MCF 10A (cell line): ENCODE measurements at regions not wholly inside any gene's neighbourhood (a gene's known extent, or its start where the extent isn't known, plus 50 kb on each side); places are given as distances from the start of the nearest gene placed in this dataset.

Source experiments
- BruUV-seq: library from RNA; stranded (reverse); fragments of 400-500 nt; replicated peaks from 2 replicates; lab custom pipeline; 2021; lab: Mats Ljungman, UMichigan
- CTCF ChIA-PET: fragments of 300-600 bp; sonication (Branson Sonifier 250); formaldehyde crosslinking; extraction: SDS; loops from one replicate; lab custom pipeline; 2021; ENCODE audit warnings: antibody characterized with exemption, inconsistent platforms; lab: Yijun Ruan, JAX
- POLR2A ChIA-PET: fragments of 300-600, 350-650 bp; sonication (Branson Sonifier 250); formaldehyde crosslinking; extraction: SDS; loops from one replicate; lab custom pipeline; 2020; ENCODE audit warnings: antibody characterized with exemption, inconsistent platforms; lab: Yijun Ruan, JAX
- DNase-seq: peaks from one replicate; pipeline ENCODE4 v3.0.0-alpha.2; 2018; ENCODE audit not compliant: unreplicated experiment
- H3K27ac Mint-ChIP-seq: one replicate; pipeline ENCODE4 v1.8.0; 2022; ENCODE audit warnings: mild to moderate bottlenecking, low read depth, mixed read lengths; ENCODE audit not compliant: unreplicated experiment
- H3K27me3 Mint-ChIP-seq: one replicate; pipeline ENCODE4 v1.8.0; 2022; ENCODE audit warnings: mixed read lengths; ENCODE audit not compliant: insufficient read depth, unreplicated experiment
- H3K36me3 Mint-ChIP-seq: one replicate; pipeline ENCODE4 v1.8.0; 2022; ENCODE audit warnings: mild to moderate bottlenecking, moderate library complexity, mixed read lengths; ENCODE audit not compliant: insufficient read depth, unreplicated experiment
- H3K4me1 Mint-ChIP-seq: one replicate; pipeline ENCODE4 v1.8.0; 2022; ENCODE audit warnings: mixed read lengths; ENCODE audit not compliant: insufficient read depth, unreplicated experiment
- H3K4me3 Mint-ChIP-seq: one replicate; pipeline ENCODE4 v1.8.0; 2022; ENCODE audit warnings: mild to moderate bottlenecking, moderate library complexity, mixed read lengths; ENCODE audit not compliant: unreplicated experiment
- H3K9me3 Mint-ChIP-seq: one replicate; pipeline ENCODE4 v1.8.0; 2022; ENCODE audit warnings: mixed read lengths; ENCODE audit not compliant: unreplicated experiment
- CTCF ChIP-seq: fragments of 200-600 bp; IDR thresholded peaks from one replicate; pipeline ENCODE4 v1.8.0; 2022; ENCODE audit warnings: antibody characterized with exemption, mild to moderate bottlenecking; ENCODE audit not compliant: unreplicated experiment
- intact Hi-C: fragments of 100-400 bp; cut with micrococcal nuclease; formaldehyde crosslinking; loops from 2 replicates; pipeline ENCODE4 v1.14.1; 2022

GRCh38 chr3:81299481-81299880 is 462.0 kb downstream of the GBE1 start:
- CTCF ChIA-PET: interaction anchor here (0.7 to 1.1 kb wide), 2 partner anchors 40 to 116 kb away, joined by 3 read pairs; no protein-coding TSS in a partner anchor
- H3K9me3 Mint-ChIP-seq: no peaks in the 10 kb centered on the region
- H3K4me1 Mint-ChIP-seq: no peaks in the 10 kb centered on the region
- peaks cover 46% of the 10 kb centered on the region for H3K27me3 Mint-ChIP-seq
- TF ChIP-seq CTCF: no peak
- H3K4me3 Mint-ChIP-seq: no peak overlapping the region
- H3K36me3 Mint-ChIP-seq: no peaks in the 10 kb centered on the region
- BruUV-seq: no TSS peak
- intact Hi-C loops: no loop called here
- POLR2A ChIA-PET: no interaction called here
- no peak overlapping the region for H3K27ac Mint-ChIP-seq
- peak; percentile 10 for DNase-seq

- no peak for DNase-seq
- Mint-ChIP-seq H3K36me3 (no peaks in the 10 kb centered on the region), H3K4me1 (no peaks in the 10 kb centered on the region), H3K27ac (no peak overlapping the region), H3K4me3 (no peak overlapping the region), H3K27me3 (peaks cover 46% of the 10 kb centered on the region), H3K9me3 (no peaks in the 10 kb centered on the region)
- intact Hi-C loops: no loop called here
- POLR2A ChIA-PET: no interaction called here
- BruUV-seq: no TSS peak
- CTCF ChIA-PET: interaction anchor here (0.6 kb wide), 1 partner anchor 69 kb away, joined by 4 read pairs; no protein-coding TSS in a partner anchor
- TF ChIP-seq CTCF: no peak
These were observed 465.4 kb downstream of the GBE1 start for GRCh38 chr3:81295906-81296577.

GRCh38 chr3:81293156-81293555 is 468.3 kb downstream of the GBE1 start:
- Mint-ChIP-seq H3K4me3 (no peak overlapping the region), H3K36me3 (no peaks in the 10 kb centered on the region), H3K27ac (no peak overlapping the region), H3K27me3 (peaks cover 33% of the 10 kb centered on the region), H3K9me3 (no peaks in the 10 kb centered on the region), H3K4me1 (no peaks in the 10 kb centered on the region)
- TF ChIP-seq CTCF: no peak
- POLR2A ChIA-PET: no interaction called here
- DNase-seq: no peak
- no TSS peak for BruUV-seq
- CTCF ChIA-PET: interaction anchor here (0.7 to 1.4 kb wide), 3 partner anchors 9 to 83 kb away, joined by 3 to 13 read pairs (median 3); no protein-coding TSS in a partner anchor
- intact Hi-C loops: no loop called here

GRCh38 chr3:81291586-81291985 is 469.9 kb downstream of the GBE1 start:
- ChIA-PET CTCF (interaction anchor here (1.0 kb wide), 2 partner anchors 9 to 11 kb away, joined by 3 to 6 read pairs; no protein-coding TSS in a partner anchor), POLR2A (no interaction called here)
- no peak for TF ChIP-seq CTCF
- no peak overlapping the region for H3K4me3 Mint-ChIP-seq
- BruUV-seq: no TSS peak
- no peak overlapping the region for H3K27ac Mint-ChIP-seq
- intact Hi-C loops: no loop called here
- H3K27me3 Mint-ChIP-seq: peaks cover 23% of the 10 kb centered on the region
- no peaks in the 10 kb centered on the region for H3K9me3 Mint-ChIP-seq
- H3K36me3 Mint-ChIP-seq: no peaks in the 10 kb centered on the region
- H3K4me1 Mint-ChIP-seq: no peaks in the 10 kb centered on the region
- DNase-seq: no peak
